ENCODE measurements at regions not wholly inside any gene's neighbourhood (a gene's known extent, or its start where the extent isn't known, plus 50 kb on each side); places are given as distances from the start of the nearest gene placed in this dataset.
"Not testable (repeated sequence)": the region's sequence is repeated elsewhere in the genome, so short reads cannot be mapped to it uniquely, and the experiment has no call there.

- not testable (repeated sequence) for DNase-seq (ENCODE audit: low spot score)
These were observed 279.3 kb downstream of the PTH2R start for GRCh38 chr2:208685929-208686328.

- no peak for DNase-seq (ENCODE audit: low spot score)
These were observed 280.1 kb downstream of the PTH2R start for GRCh38 chr2:208686665-208687064.

- not testable (repeated sequence) for DNase-seq (ENCODE audit: low spot score)
These were observed 281.1 kb downstream of the PTH2R start for GRCh38 chr2:208687720-208688119.

- DNase-seq (ENCODE audit: low spot score) = no peak
These were observed 291.5 kb downstream of the PTH2R start for GRCh38 chr2:208698114-208698513.

- no peak for DNase-seq (ENCODE audit: low spot score)
These were observed 301.9 kb downstream of the PTH2R start for GRCh38 chr2:208708486-208708885.

- no peak for DNase-seq (ENCODE audit: low spot score)
These were observed 305.0 kb downstream of the PTH2R start for GRCh38 chr2:208711598-208711997.

GRCh38 chr2:208713066-208713745 lies 306.6 kb downstream of the PTH2R start:
- DNase-seq (ENCODE audit: low spot score) = no peak

GRCh38 chr2:208718828-208719227 lies 312.2 kb downstream of the PTH2R start:
- DNase-seq (ENCODE audit: low spot score) = no peak

GRCh38 chr2:208722731-208723130 lies 316.1 kb downstream of the PTH2R start:
- no peak for DNase-seq (ENCODE audit: low spot score)

- no peak for DNase-seq (ENCODE audit: low spot score)
These were observed 318.7 kb downstream of the PTH2R start for GRCh38 chr2:208725280-208725679.

- DNase-seq (ENCODE audit: low spot score) = no peak
These were observed 319.6 kb downstream of the PTH2R start for GRCh38 chr2:208726242-208726641.

GRCh38 chr2:208751663-208752415 lies 345.2 kb downstream of the PTH2R start:
- DNase-seq (ENCODE audit: low spot score) = not testable (repeated sequence)

- no peak for DNase-seq (ENCODE audit: low spot score)
These were observed 350.8 kb downstream of the PTH2R start for GRCh38 chr2:208757364-208757763.

GRCh38 chr2:208773074-208773473 lies 366.5 kb downstream of the PTH2R start:
- DNase-seq (ENCODE audit: low spot score) = not testable (repeated sequence)

GRCh38 chr2:208781166-208781565 lies 374.6 kb downstream of the PTH2R start:
- DNase-seq (ENCODE audit: low spot score) = no peak

GRCh38 chr2:208782097-208782496 lies 375.5 kb downstream of the PTH2R start:
- DNase-seq (ENCODE audit: low spot score) = no peak

- no peak for DNase-seq (ENCODE audit: low spot score)
These were observed 376.6 kb downstream of the PTH2R start for GRCh38 chr2:208783184-208783583.

GRCh38 chr2:208784774-208785173 lies 378.2 kb downstream of the PTH2R start:
- not testable (repeated sequence) for DNase-seq (ENCODE audit: low spot score)

GRCh38 chr2:208791257-208791656 lies 384.7 kb downstream of the PTH2R start:
- no peak for DNase-seq (ENCODE audit: low spot score)

GRCh38 chr2:208792766-208793165 lies 386.2 kb downstream of the PTH2R start:
- DNase-seq (ENCODE audit: low spot score) = no peak

GRCh38 chr2:208793434-208793833 lies 386.8 kb downstream of the PTH2R start:
- DNase-seq (ENCODE audit: low spot score) = no peak

GRCh38 chr2:208794288-208794975 lies 387.8 kb downstream of the PTH2R start:
- no peak for DNase-seq (ENCODE audit: low spot score)

GRCh38 chr2:208798698-208799097 lies 392.1 kb downstream of the PTH2R start:
- DNase-seq (ENCODE audit: low spot score) = no peak

All from hepatic stellate cell (primary cell).